ENCODE measurements at regions not wholly inside any gene's neighbourhood (a gene's known extent, or its start where the extent isn't known, plus 50 kb on each side); places are given as distances from the start of the nearest gene placed in this dataset.

- no peaks in the 10 kb centered on the region for H3K27me3 ChIP-seq (ENCODE audit: control insufficient read depth, insufficient read depth, low read length)
- TF ChIP-seq CTCF (IDR thresholded peaks at IDR 0.05; ENCODE audit: insufficient read depth, low read depth, low read length), result no peak
- ChIA-PET CTCF (interaction anchor here (0.6 to 1.7 kb wide), 3 partner anchors 11 to 28 kb away, joined by 3 to 4 read pairs (median 4); no protein-coding TSS in a partner anchor), POLR2A (no interaction called here)
- H3K36me3 ChIP-seq (ENCODE audit: control insufficient read depth, insufficient read depth, low read length), result no peaks in the 10 kb centered on the region
- H3K4me3 ChIP-seq (ENCODE audit: low read depth, low read length), result no peak overlapping the region
- no peak for DNase-seq (ENCODE audit: low read depth)
Measured at GRCh38 chr12:105462831-105463230, 132.3 kb downstream of the C12orf75 start.

- POLR2A ChIA-PET, result no interaction called here
- DNase-seq (ENCODE audit: low read depth), result no peak
- CTCF ChIA-PET, result interaction anchor here (1.7 kb wide), 1 partner anchor 16 kb away, joined by 4 read pairs; no protein-coding TSS in a partner anchor
Measured at GRCh38 chr12:105464406-105464805, 133.9 kb downstream of the C12orf75 start.

GRCh38 chr12:105466231-105466900 lies 135.9 kb downstream of the C12orf75 start:
- no peak for DNase-seq (ENCODE audit: low read depth)
- H3K4me3 ChIP-seq (ENCODE audit: low read depth, low read length), result no peak overlapping the region
- TF ChIP-seq CTCF (IDR thresholded peaks at IDR 0.05; ENCODE audit: insufficient read depth, low read depth, low read length), result no peak
- no peaks in the 10 kb centered on the region for H3K27me3 ChIP-seq (ENCODE audit: control insufficient read depth, insufficient read depth, low read length)
- ChIA-PET CTCF (interaction anchor here (0.6 to 0.9 kb wide), 2 partner anchors 46 to 736 kb away, joined by 3 read pairs; no protein-coding TSS in a partner anchor), POLR2A (no interaction called here)
- no peaks in the 10 kb centered on the region for H3K36me3 ChIP-seq (ENCODE audit: control insufficient read depth, insufficient read depth, low read length)

More at GRCh38 chr12:105464406-105464805, 133.9 kb downstream of the C12orf75 start:
- no peak for TF ChIP-seq CTCF (IDR thresholded peaks at IDR 0.05; ENCODE audit: insufficient read depth, low read depth, low read length)
- Histone ChIP-seq H3K27me3 (ENCODE audit: control insufficient read depth, insufficient read depth, low read length) (no peaks in the 10 kb centered on the region), H3K4me3 (ENCODE audit: low read depth, low read length) (no peak overlapping the region), H3K36me3 (ENCODE audit: control insufficient read depth, insufficient read depth, low read length) (no peaks in the 10 kb centered on the region)

- no peak for TF ChIP-seq CTCF (IDR thresholded peaks at IDR 0.05; ENCODE audit: insufficient read depth, low read depth, low read length)
- no peaks in the 10 kb centered on the region for H3K27me3 ChIP-seq (ENCODE audit: control insufficient read depth, insufficient read depth, low read length)
- H3K4me3 ChIP-seq (ENCODE audit: low read depth, low read length), result no peak overlapping the region
- DNase-seq (ENCODE audit: low read depth), result no peak
- H3K36me3 ChIP-seq (ENCODE audit: control insufficient read depth, insufficient read depth, low read length), result no peaks in the 10 kb centered on the region
- CTCF ChIA-PET, result interaction anchor here (0.6 to 1.5 kb wide), 3 partner anchors 13 to 735 kb away, joined by 3 to 4 read pairs (median 3); no protein-coding TSS in a partner anchor
- POLR2A ChIA-PET, result no interaction called here
Measured at GRCh38 chr12:105466901-105467598, 136.6 kb downstream of the C12orf75 start.

GRCh38 chr12:105467710-105468366 lies 137.3 kb downstream of the C12orf75 start:
- POLR2A ChIA-PET, result no interaction called here
- TF ChIP-seq CTCF (IDR thresholded peaks at IDR 0.05; ENCODE audit: insufficient read depth, low read depth, low read length), result no peak
- Histone ChIP-seq H3K27me3 (ENCODE audit: control insufficient read depth, insufficient read depth, low read length) (no peaks in the 10 kb centered on the region), H3K36me3 (ENCODE audit: control insufficient read depth, insufficient read depth, low read length) (no peaks in the 10 kb centered on the region), H3K4me3 (ENCODE audit: low read depth, low read length) (no peak overlapping the region)
- CTCF ChIA-PET, result interaction anchor here (1.5 to 2.0 kb wide), 2 partner anchors 10 to 12 kb away, joined by 4 to 7 read pairs; no protein-coding TSS in a partner anchor
- no peak for DNase-seq (ENCODE audit: low read depth)
